ENCODE measurements at regions not wholly inside any gene's neighbourhood (a gene's known extent, or its start where the extent isn't known, plus 50 kb on each side); places are given as distances from the start of the nearest gene placed in this dataset.

- Histone ChIP-seq H3K9me2 (replicated peaks; ENCODE audit: insufficient read depth) (no peaks in the 10 kb centered on the region), H3K36me3 (replicated peaks; ENCODE audit: insufficient read depth, low read depth) (no peaks in the 10 kb centered on the region), H3K27ac (no peak overlapping the region), H3K4me2 (no peak overlapping the region), H3K9me3 (ENCODE audit: low read depth) (no peaks in the 10 kb centered on the region), H2AFZ (no peak overlapping the region), H3K79me2 (no peaks in the 10 kb centered on the region), H3K4me3 (no peak overlapping the region), H4K20me1 (ENCODE audit: insufficient read depth, poor library complexity, severe bottlenecking) (no peaks in the 10 kb centered on the region), H3K4me1 (ENCODE audit: insufficient read depth) (no peaks in the 10 kb centered on the region), H3K27me3 (no peaks in the 10 kb centered on the region)
- DNase-seq (ENCODE audit: low spot score) = no peak
- 84% methylated on average over 3 of the region's 3 CpGs for WGBS (ENCODE audit: low lambda C conversion rate, missing lambda C conversion rate)
- TF ChIP-seq EZH2 (IDR thresholded peaks at IDR 0.05; ENCODE audit: borderline replicate concordance) = no peak
- no peak for TF ChIP-seq CTCF (IDR thresholded peaks at IDR 0.05; ENCODE audit: poor library complexity)
- no peak for TF ChIP-seq EZH2phosphoT487 (IDR thresholded peaks at IDR 0.05; ENCODE audit: low read depth, severe bottlenecking, unreplicated experiment)
Measured at GRCh38 chrX:143935601-143936000, 51.7 kb downstream of the UBE2NL start.

DNA sequence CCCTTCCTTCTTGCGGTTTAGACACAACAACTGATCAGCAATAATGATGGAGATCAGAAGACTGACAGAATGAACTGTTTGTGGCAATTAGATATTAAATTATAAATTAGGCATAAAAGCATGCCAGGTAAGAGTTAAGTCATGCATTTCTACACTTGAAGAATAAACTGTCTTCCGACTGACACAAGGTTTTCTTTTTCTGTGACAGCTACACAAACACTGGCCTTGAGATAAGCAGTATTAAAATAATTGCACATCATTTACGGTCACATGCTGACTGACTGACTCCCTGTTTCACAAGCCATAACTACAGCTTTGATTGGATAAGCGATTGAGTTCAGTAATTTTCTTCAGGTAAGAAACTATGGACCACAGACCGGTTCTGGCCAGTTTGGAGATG lies 56.2 kb downstream of the UBE2NL start:
- H3K4me1 ChIP-seq (ENCODE audit: insufficient read depth) = no peaks in the 10 kb centered on the region
- no peaks in the 10 kb centered on the region for H3K9me3 ChIP-seq (ENCODE audit: low read depth)
- no peak overlapping the region for H3K4me2 ChIP-seq
- no peaks in the 10 kb centered on the region for H3K79me2 ChIP-seq
- WGBS (ENCODE audit: low lambda C conversion rate, missing lambda C conversion rate) = 75% methylated on average over 5 of the region's 5 CpGs
- H3K36me3 ChIP-seq (replicated peaks; ENCODE audit: insufficient read depth, low read depth) = no peaks in the 10 kb centered on the region
- H3K27me3 ChIP-seq = no peaks in the 10 kb centered on the region
- DNase-seq (ENCODE audit: low spot score) = no peak
- H3K4me3 ChIP-seq = no peak overlapping the region
- no peak overlapping the region for H2AFZ ChIP-seq
- no peak overlapping the region for H3K27ac ChIP-seq
- no peaks in the 10 kb centered on the region for H4K20me1 ChIP-seq (ENCODE audit: insufficient read depth, poor library complexity, severe bottlenecking)
- H3K9me2 ChIP-seq (replicated peaks; ENCODE audit: insufficient read depth) = no peaks in the 10 kb centered on the region
- no peak for TF ChIP-seq EZH2phosphoT487 (IDR thresholded peaks at IDR 0.05; ENCODE audit: low read depth, severe bottlenecking, unreplicated experiment)
- no peak for TF ChIP-seq EZH2 (IDR thresholded peaks at IDR 0.05; ENCODE audit: borderline replicate concordance)
- no peak for TF ChIP-seq CTCF (IDR thresholded peaks at IDR 0.05; ENCODE audit: poor library complexity)

- H3K4me3 ChIP-seq = no peak overlapping the region
- no peaks in the 10 kb centered on the region for H3K9me3 ChIP-seq (ENCODE audit: low read depth)
- H3K9me2 ChIP-seq (replicated peaks; ENCODE audit: insufficient read depth) = no peaks in the 10 kb centered on the region
- no peak overlapping the region for H3K4me2 ChIP-seq
- DNase-seq (ENCODE audit: low spot score) = no peak
- H3K79me2 ChIP-seq = no peaks in the 10 kb centered on the region
- no peak overlapping the region for H2AFZ ChIP-seq
- H3K27me3 ChIP-seq = no peaks in the 10 kb centered on the region
- no peaks in the 10 kb centered on the region for H3K36me3 ChIP-seq (replicated peaks; ENCODE audit: insufficient read depth, low read depth)
- no peak for TF ChIP-seq EZH2 (IDR thresholded peaks at IDR 0.05; ENCODE audit: borderline replicate concordance)
- no peak for TF ChIP-seq EZH2phosphoT487 (IDR thresholded peaks at IDR 0.05; ENCODE audit: low read depth, severe bottlenecking, unreplicated experiment)
- no peak for TF ChIP-seq CTCF (IDR thresholded peaks at IDR 0.05; ENCODE audit: poor library complexity)
- no peaks in the 10 kb centered on the region for H3K4me1 ChIP-seq (ENCODE audit: insufficient read depth)
- 70% methylated on average over 2 of the region's 2 CpGs for WGBS (ENCODE audit: low lambda C conversion rate, missing lambda C conversion rate)
- no peaks in the 10 kb centered on the region for H4K20me1 ChIP-seq (ENCODE audit: insufficient read depth, poor library complexity, severe bottlenecking)
- no peak overlapping the region for H3K27ac ChIP-seq
Measured at GRCh38 chrX:143945171-143945570, 61.3 kb downstream of the UBE2NL start.

GRCh38 chrX:143964549-143964948 lies 80.7 kb downstream of the UBE2NL start:
- Histone ChIP-seq H3K9me3 (ENCODE audit: low read depth) (no peaks in the 10 kb centered on the region), H2AFZ (no peak overlapping the region), H3K79me2 (no peaks in the 10 kb centered on the region), H4K20me1 (ENCODE audit: insufficient read depth, poor library complexity, severe bottlenecking) (no peaks in the 10 kb centered on the region), H3K36me3 (replicated peaks; ENCODE audit: insufficient read depth, low read depth) (no peaks in the 10 kb centered on the region), H3K4me1 (ENCODE audit: insufficient read depth) (no peaks in the 10 kb centered on the region), H3K9me2 (replicated peaks; ENCODE audit: insufficient read depth) (no peaks in the 10 kb centered on the region), H3K27ac (no peak overlapping the region), H3K4me2 (no peak overlapping the region), H3K4me3 (no peak overlapping the region), H3K27me3 (no peaks in the 10 kb centered on the region)
- TF ChIP-seq CTCF (IDR thresholded peaks at IDR 0.05; ENCODE audit: poor library complexity) (no peak), EZH2phosphoT487 (IDR thresholded peaks at IDR 0.05; ENCODE audit: low read depth, severe bottlenecking, unreplicated experiment) (no peak), EZH2 (IDR thresholded peaks at IDR 0.05; ENCODE audit: borderline replicate concordance) (no peak)
- 72% methylated on average over 6 of the region's 6 CpGs for whole genome bisulfite sequencing (ENCODE audit: low lambda C conversion rate, missing lambda C conversion rate)
- no peak for DNase-seq (ENCODE audit: low spot score)

Data from hepatocyte (in vitro differentiated cells).